K562 (cell line): ENCODE measurements at regions not wholly inside any gene's neighbourhood (a gene's known extent, or its start where the extent isn't known, plus 50 kb on each side); places are given as distances from the start of the nearest gene placed in this dataset.

Experiments used
- ATAC-seq: fragments of 200-7000 bp; cut with Tn5 transposase; 3 replicates; pipeline ENCODE4 v1.9.1; 2020; ENCODE audit warnings: moderate library complexity
- BruUV-seq: library from RNA; stranded (reverse); fragments of 400-500 nt; replicated peaks from 2 replicates; lab custom pipeline; 2021; lab: Mats Ljungman, UMichigan
- CTCF ChIA-PET: fragments of 300-600 bp; formaldehyde crosslinking; extraction: SDS; loops from one replicate; lab custom pipeline; 2021; ENCODE audit warnings: low intra/inter-chr PET ratio; lab: Yijun Ruan, JAX
- POLR2A ChIA-PET: fragments of 300-600, 350-650 bp; sonication (Branson Sonifier 250); formaldehyde crosslinking; extraction: SDS; loops from one replicate; lab custom pipeline; 2021; ENCODE audit warnings: antibody characterized with exemption, inconsistent platforms; lab: Yijun Ruan, JAX
- DNase-seq, 4 experiments: peaks; one replicate each; pipeline versions ENCODE4 v3.0.0 to v3.0.0-alpha.2; 2011 to 2018; ENCODE audit warnings: low spot score in 3 of 4, mixed read lengths in 3 of 4; ENCODE audit errors: extremely low read depth in 1 of 4
- FAIRE-seq: peaks from 2 replicates; lab custom pipeline; 2011; peaks lifted over from hg19 to GRCh38; lab: Jason Lieb, UNC
- H2AFZ ChIP-seq: 2 replicates; pipeline ENCODE4 v1.6.0; 2011; ENCODE audit warnings: low read depth, low read length, control low read depth, inconsistent platforms
- H3K27ac ChIP-seq: fragments of 200-600 bp; 3 replicates; pipeline ENCODE4 v1.8.0; 2011; ENCODE audit warnings: low read depth, mild to moderate bottlenecking, control low read depth, inconsistent platforms, low read length, moderate library complexity, mixed read lengths; ENCODE audit errors: extremely low read depth
- H3K27me3 ChIP-seq, 2 experiments: fragments of 300-600 bp in 1 of 2; 2 replicates in 1 of 2; 3 replicates in 1 of 2; pipeline versions ENCODE4 v1.6.0 to v1.8.0; 2011; ENCODE audit warnings: inconsistent platforms in 2 of 2, low read length in 2 of 2, mild to moderate bottlenecking in 1 of 2, mixed read lengths in 1 of 2, moderate library complexity in 1 of 2; ENCODE audit not compliant: control insufficient read depth in 2 of 2, insufficient read depth in 2 of 2
- H3K36me3 ChIP-seq: fragments of 300-600 bp; 3 replicates; pipeline ENCODE4 v1.8.0; 2011; ENCODE audit warnings: mild to moderate bottlenecking, low read length, inconsistent platforms; ENCODE audit not compliant: control insufficient read depth, insufficient read depth
- H3K4me1 ChIP-seq, 2 experiments: fragments of 200-600 bp in 1 of 2; replicated peaks in 1 of 2; 2 replicates in 1 of 2; 3 replicates in 1 of 2; pipeline versions ENCODE4 v1.5.1 to v1.8.0; 2011; ENCODE audit warnings: inconsistent platforms in 2 of 2, low read length in 2 of 2, mild to moderate bottlenecking in 1 of 2, mixed read lengths in 1 of 2, moderate library complexity in 1 of 2; ENCODE audit not compliant: control insufficient read depth in 2 of 2, insufficient read depth in 2 of 2
- H3K4me2 ChIP-seq: 2 replicates; pipeline ENCODE4 v1.6.1; 2011; ENCODE audit warnings: low read length, control low read depth, inconsistent platforms, mixed read lengths; ENCODE audit not compliant: insufficient read depth
- H3K4me3 ChIP-seq: fragments of 200-600 bp; sonication (generic), shearing (Covaris generic); 2 replicates; pipeline ENCODE4 v1.5.1; 2016; ENCODE audit warnings: control low read depth, inconsistent platforms
- H3K79me2 ChIP-seq: fragments of 200-600 bp; 3 replicates; pipeline ENCODE4 v1.8.0; 2011; ENCODE audit warnings: low read length, inconsistent platforms; ENCODE audit not compliant: control insufficient read depth, insufficient read depth
- H3K9ac ChIP-seq, 2 experiments: 2 replicates each; pipeline versions ENCODE4 v1.6.0 to v1.6.1; 2011; ENCODE audit warnings: low read depth in 2 of 2, low read length in 2 of 2, control low read depth in 1 of 2, inconsistent platforms in 1 of 2, mild to moderate bottlenecking in 1 of 2, mixed read lengths in 1 of 2; ENCODE audit not compliant: insufficient read depth in 1 of 2
- H3K9me1 ChIP-seq: one replicate; pipeline ENCODE4 v1.6.0; 2011; ENCODE audit warnings: inconsistent platforms, mild to moderate bottlenecking, low read length, moderate library complexity; ENCODE audit not compliant: control insufficient read depth, insufficient read depth
- H3K9me3 ChIP-seq: replicated peaks from 2 replicates; pipeline ENCODE4 v1.5.1; 2011; ENCODE audit warnings: low read depth, low read length, inconsistent platforms; ENCODE audit not compliant: control insufficient read depth, insufficient read depth
- H4K20me1 ChIP-seq: replicated peaks from 2 replicates; pipeline ENCODE4 v1.6.1; 2011; ENCODE audit warnings: low read length, inconsistent platforms, mixed read lengths; ENCODE audit not compliant: control insufficient read depth, insufficient read depth
- ADNP ChIP-seq: fragments of 200-800 bp; sonication (Bioruptor generic); IDR thresholded peaks from 2 replicates; pipeline ENCODE4 v1.6.1; 2016; ENCODE audit warnings: missing genetic modification characterization, missing compliant biosample characterization
- ASH1L ChIP-seq: fragments of 450-650 bp; IDR thresholded peaks from 2 replicates; pipeline ENCODE4 v1.6.1; 2018; ENCODE audit warnings: borderline replicate concordance, mild to moderate bottlenecking, low read depth; ENCODE audit not compliant: partially characterized antibody
- C11orf30 ChIP-seq: fragments of 450-650 bp; IDR thresholded peaks from 2 replicates; pipeline ENCODE4 v1.6.1; 2016; ENCODE audit warnings: low read depth, mild to moderate bottlenecking
- E2F4 ChIP-seq: sonication (generic); formaldehyde crosslinking; IDR thresholded peaks from 2 replicates; pipeline ENCODE4 v1.8.0; 2022; ENCODE audit warnings: mild to moderate bottlenecking, low read depth, missing genetic modification reagents
- NFXL1 ChIP-seq: fragments of 450-650 bp; formaldehyde crosslinking; IDR thresholded peaks from 2 replicates; pipeline ENCODE4 v1.4.0; 2021; ENCODE audit warnings: mild to moderate bottlenecking
- RBM22 ChIP-seq: fragments of 200-400 bp; formaldehyde crosslinking; IDR thresholded peaks from 2 replicates; pipeline ENCODE4 v1.6.1; 2018; ENCODE audit warnings: low read length, low read depth; ENCODE audit not compliant: poor library complexity, severe bottlenecking
- SIN3B ChIP-seq: fragments of 450-650 bp; IDR thresholded peaks from 2 replicates; pipeline ENCODE4 v1.6.1; 2017; ENCODE audit warnings: low read depth, mild to moderate bottlenecking, moderate library complexity
- STAT5B ChIP-seq: fragments of 250-450 bp; sonication (Bioruptor Pico); IDR thresholded peaks from 2 replicates; pipeline ENCODE4 v1.8.0; 2021; ENCODE audit warnings: mild to moderate bottlenecking, inconsistent platforms
- TAF7 ChIP-seq: fragments of 450-650 bp; IDR thresholded peaks from 2 replicates; pipeline ENCODE4 v1.6.1; 2016; ENCODE audit warnings: missing genetic modification characterization, missing compliant biosample characterization
- TCF7L2 ChIP-seq: fragments of 150-350 bp; IDR thresholded peaks from 2 replicates; pipeline ENCODE4 v1.6.1; 2016; ENCODE audit warnings: low read depth, mild to moderate bottlenecking, low read length, moderate library complexity
- ZNF3 ChIP-seq: fragments of 250-450 bp; sonication (Bioruptor Pico); IDR thresholded peaks from 2 replicates; pipeline ENCODE4 v1.5.0; 2021; ENCODE audit warnings: mild to moderate bottlenecking, moderate library complexity
- WGBS: fragments of 100-300 bp; shearing (Covaris generic); methylation state at CpG from one replicate; pipeline ENCODE4 v1.1.6; 2016; ENCODE audit warnings: low coverage, mixed read lengths; ENCODE audit not compliant: insufficient coverage; ENCODE audit errors: missing lambda C conversion rate; 5-methylcytosine and 5-hydroxymethylcytosine counted together
- in situ Hi-C: fragments of 300-500 bp; cut with MboI; formaldehyde crosslinking; loops from 4 replicates; pipeline ENCODE4 v1.15.0; 2018; ENCODE audit warnings: inconsistent platforms, mixed read lengths
- intact Hi-C: fragments of 100-400 bp; cut with micrococcal nuclease; formaldehyde crosslinking; loops from 2 replicates; pipeline ENCODE4 v1.14.2; 2022

GRCh38 chr2:12180031-12180430 lies 433.6 kb downstream of the LPIN1 start:
- no peak for DNase-seq
- H3K4me3 ChIP-seq, result no peak overlapping the region
- intact Hi-C loops (no loop called here), in situ Hi-C loops (no loop called here)
- no peaks in the 10 kb centered on the region for H3K9me1 ChIP-seq
- BruUV-seq, result no TSS peak
- no peaks in the 10 kb centered on the region for H4K20me1 ChIP-seq
- H3K79me2 ChIP-seq, result no peaks in the 10 kb centered on the region
- ATAC-seq, result no peak
- H3K9me3 ChIP-seq, result no peaks in the 10 kb centered on the region
- no peak overlapping the region for H2AFZ ChIP-seq
- WGBS, result 49% methylated on average over 2 of the region's 2 CpGs
- H3K36me3 ChIP-seq, result no peaks in the 10 kb centered on the region
- peaks cover 21 to 38% of the 10 kb centered on the region in 2 experiments for H3K4me1 ChIP-seq
- H3K4me2 ChIP-seq, result no peak overlapping the region
- ChIA-PET CTCF (no interaction called here), POLR2A (no interaction called here)
- H3K27ac ChIP-seq, result no peak overlapping the region
- FAIRE-seq, result no peak
- no peaks in the 10 kb centered on the region for H3K27me3 ChIP-seq
- H3K9ac ChIP-seq, result no peak overlapping the region
- TF ChIP-seq ASH1L (no peak), TAF7 (tag) (no peak), STAT5B (CRISPR knock-in tag) (no peak), TCF7L2 (no peak), ZNF3 (no peak), SIN3B (no peak), C11orf30 (no peak), ADNP (tag) (no peak), NFXL1 (CRISPR knock-in tag) (no peak), RBM22 (no peak), E2F4 (CRISPR knock-in tag) (no peak)
